GM21737 (cell line): ENCODE measurements at regions not wholly inside any gene's neighbourhood (a gene's known extent, or its start where the extent isn't known, plus 50 kb on each side); places are given as distances from the start of the nearest gene placed in this dataset.
A peak's percentile ranks its signal among the peaks of the same experiment; 100 is the strongest.
"Not testable (repeated sequence)": the region's sequence is repeated elsewhere in the genome, so short reads cannot be mapped to it uniquely, and the experiment has no call there.

ENCODE experiments used
- ATAC-seq: cut with Tn5 transposase; IDR thresholded peaks from one replicate; pipeline ENCODE4 v1.9.1; 2021; ENCODE audit warnings: mild to moderate bottlenecking, moderate library complexity; ENCODE audit not compliant: unreplicated experiment

GRCh38 chr4:183044924-183045640 lies 54.0 kb upstream of the WWC2 start:
- ATAC-seq, result not testable (repeated sequence)

- ATAC-seq, result no peak
Measured at GRCh38 chr4:183038436-183038835, 60.6 kb upstream of the WWC2 start.

- no peak for ATAC-seq
Measured at GRCh38 chr4:183035726-183036415, 63.2 kb upstream of the WWC2 start.

GRCh38 chr4:183035256-183035655 lies 63.8 kb upstream of the WWC2 start:
- ATAC-seq, result no peak

DNA sequence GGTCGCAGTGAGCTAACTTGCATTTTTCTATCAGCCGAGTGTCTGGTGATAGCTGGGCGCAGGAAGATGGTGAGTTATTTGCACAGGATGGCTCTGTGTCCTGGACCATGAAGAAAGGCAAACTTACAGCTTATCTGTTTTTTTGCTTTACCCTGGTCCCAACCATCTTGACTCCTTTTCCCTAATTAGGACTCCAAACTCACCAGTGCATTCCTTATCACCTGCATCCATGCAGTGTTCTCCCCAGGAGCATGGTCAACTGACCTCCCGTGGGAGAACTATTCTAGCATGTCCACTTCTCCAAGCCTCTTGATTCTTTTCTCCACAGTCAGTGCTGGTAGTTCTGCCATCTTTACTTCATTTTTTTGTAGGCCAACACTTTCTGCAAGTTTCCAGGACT lies 68.2 kb upstream of the WWC2 start:
- no peak for ATAC-seq

DNA sequence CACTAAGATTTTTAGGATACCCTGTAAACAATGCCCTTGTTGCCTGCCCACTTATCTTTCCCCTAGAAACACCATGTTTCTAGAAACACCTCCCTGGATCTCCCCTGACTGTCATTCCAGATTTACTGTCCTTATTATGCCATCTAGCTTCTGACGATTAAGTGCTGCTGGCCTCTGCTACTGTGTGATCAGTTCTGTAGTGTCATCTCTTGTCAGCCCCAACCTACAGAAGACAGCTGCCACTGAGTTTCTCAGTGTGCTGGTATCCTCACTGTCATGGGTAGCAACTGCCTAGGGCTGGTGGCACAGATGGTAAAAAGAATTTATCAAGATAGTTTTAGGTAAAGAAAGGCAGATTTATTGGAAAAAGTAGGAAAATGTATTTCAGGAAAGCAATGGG lies 68.7 kb upstream of the WWC2 start:
- ATAC-seq, result no peak

- ATAC-seq, result no peak
Measured at GRCh38 chr4:183029365-183029764, 69.7 kb upstream of the WWC2 start.

DNA sequence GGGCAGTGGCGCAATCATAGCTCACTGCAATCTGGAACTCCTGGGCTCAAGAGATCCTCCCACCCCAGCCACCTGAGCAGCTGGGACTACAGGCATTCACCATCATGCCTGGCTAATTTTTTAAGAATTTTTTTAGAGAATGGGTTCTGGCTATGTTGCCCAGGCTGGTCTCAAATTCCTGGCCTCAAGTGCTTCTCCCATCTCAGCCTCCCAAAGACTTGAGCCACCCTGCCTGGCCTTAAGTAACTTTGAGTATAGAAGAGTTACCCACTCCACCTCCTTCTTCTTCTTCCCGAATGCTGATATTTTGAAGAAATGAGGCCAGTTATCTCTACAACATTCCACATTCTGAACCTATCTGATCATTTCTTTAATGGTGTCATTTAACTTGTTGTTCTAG lies 72.4 kb upstream of the WWC2 start:
- no peak for ATAC-seq

- ATAC-seq, result no peak
Measured at GRCh38 chr4:183022617-183023016, 76.4 kb upstream of the WWC2 start.

- ATAC-seq, result no peak
Measured at GRCh38 chr4:183017962-183018361, 81.1 kb upstream of the WWC2 start.

- ATAC-seq, result no peak
Measured at GRCh38 chr4:183014361-183015084, 84.5 kb upstream of the WWC2 start.

DNA sequence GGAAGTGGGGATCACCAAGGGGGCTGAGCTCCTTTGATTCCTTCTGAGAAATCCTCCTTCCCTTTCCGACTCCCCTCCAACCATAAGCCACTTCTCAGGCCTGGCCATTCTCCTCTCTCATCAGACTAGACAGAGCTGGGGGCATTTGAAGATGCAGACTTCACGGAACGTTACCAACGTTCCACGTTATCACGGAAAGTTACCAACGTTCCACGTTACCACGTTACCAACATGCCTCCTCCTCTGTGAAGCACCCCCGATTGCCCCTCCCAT lies 85.4 kb upstream of the WWC2 start:
- no peak for ATAC-seq

- no peak for ATAC-seq
Measured at GRCh38 chr4:183012879-183013729, 86.0 kb upstream of the WWC2 start.

- no peak for ATAC-seq
Measured at GRCh38 chr4:183011213-183011907, 87.7 kb upstream of the WWC2 start.

DNA sequence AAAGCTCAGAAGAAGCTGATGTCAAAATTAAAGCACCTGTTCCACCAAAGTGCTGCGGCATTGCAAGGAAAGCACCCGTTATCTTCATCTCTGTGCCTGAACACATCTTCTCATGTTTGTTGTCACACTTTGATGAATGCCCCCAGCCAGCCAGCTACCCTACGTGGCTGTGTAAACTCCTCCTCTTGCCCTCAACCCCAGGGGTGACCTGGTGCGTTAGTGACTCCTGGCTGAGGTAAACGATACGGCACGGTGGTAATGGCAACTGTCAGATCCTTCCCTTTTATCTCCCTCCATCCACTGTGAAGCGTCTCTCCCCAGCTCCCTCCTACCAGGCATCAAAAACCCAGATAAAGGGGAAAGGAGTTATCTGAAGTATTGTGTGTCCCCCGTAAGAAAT lies 90.6 kb upstream of the WWC2 start:
- ATAC-seq, result no peak

GRCh38 chr4:183004370-183004769 lies 87.2 kb upstream of the DCTD start:
- not testable (repeated sequence) for ATAC-seq

GRCh38 chr4:182994171-182994570 lies 77.0 kb upstream of the DCTD start:
- no peak for ATAC-seq

- no peak for ATAC-seq
Measured at GRCh38 chr4:182978152-182978827, 61.1 kb upstream of the DCTD start.

DNA sequence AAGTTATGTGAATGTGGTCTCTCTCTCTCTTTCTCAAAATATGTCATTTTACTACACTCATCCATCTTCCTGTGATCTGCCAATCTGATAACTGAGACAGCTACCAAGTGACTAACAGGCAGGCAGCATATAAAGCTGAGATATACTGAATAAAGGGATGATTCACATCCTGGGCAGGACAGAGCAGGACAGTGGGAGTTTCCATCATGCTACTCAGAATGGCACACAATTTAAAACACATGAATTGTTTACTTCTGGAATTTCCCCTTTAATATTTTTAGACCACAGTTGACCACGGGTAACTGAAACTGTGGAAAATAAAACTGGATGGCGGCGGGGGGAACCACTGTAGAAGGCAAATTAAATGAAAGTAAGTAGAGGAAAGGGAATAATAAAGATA lies 58.6 kb upstream of the DCTD start:
- ATAC-seq, result peak; percentile 52

DNA sequence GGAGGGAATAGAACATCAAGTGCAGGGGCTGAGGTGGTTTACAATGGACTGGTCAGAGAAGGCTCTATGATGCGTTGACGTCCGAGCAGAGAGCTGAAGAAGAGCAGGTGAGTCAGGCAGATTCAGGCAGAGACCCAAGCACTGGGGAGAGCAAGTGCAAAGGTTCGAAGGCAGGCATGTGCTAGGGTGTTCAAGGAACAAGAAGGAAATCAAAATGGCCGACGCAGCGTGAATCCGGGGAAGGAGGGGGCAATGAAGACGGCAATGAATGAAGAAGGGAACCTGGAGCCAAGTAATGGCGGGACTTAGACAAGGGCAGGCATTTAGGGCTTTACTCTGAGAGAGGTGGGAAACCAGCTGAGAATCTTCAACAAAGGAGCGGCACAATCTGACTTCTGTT lies 56.8 kb upstream of the DCTD start:
- ATAC-seq, result no peak
